HEK293 (cell line): ENCODE measurements at regions not wholly inside any gene's neighbourhood (a gene's known extent, or its start where the extent isn't known, plus 50 kb on each side); places are given as distances from the start of the nearest gene placed in this dataset.

Experiments
- CTCF ChIA-PET: fragments of 350-600 bp; formaldehyde crosslinking; extraction: SDS; loops from one replicate; lab custom pipeline; 2021; ENCODE audit warnings: antibody characterized with exemption; lab: Yijun Ruan, JAX
- POLR2A ChIA-PET: fragments of 300-600 bp; formaldehyde crosslinking; extraction: SDS; loops from one replicate; lab custom pipeline; 2020; ENCODE audit warnings: antibody characterized with exemption, inconsistent platforms; lab: Yijun Ruan, JAX
- H3K27ac ChIP-seq: fragments of 200-500 bp; sonication (Bioruptor generic); 2 replicates; pipeline ENCODE4 v1.5.1; 2014; ENCODE audit warnings: low read depth, low read length, control low read depth, inconsistent platforms; ENCODE audit errors: extremely low read depth
- H3K36me3 ChIP-seq, 2 experiments: fragments of 200-500 bp in 1 of 2; sonication (Bioruptor generic) in 1 of 2; 1 replicate in 1 of 2; 2 replicates in 1 of 2; pipeline ENCODE4 v1.5.1; 2014 to 2017; ENCODE audit warnings: inconsistent platforms in 2 of 2, low read length in 2 of 2; ENCODE audit not compliant: control insufficient read depth in 2 of 2, insufficient read depth in 1 of 2
- H3K4me1 ChIP-seq: fragments of 200-500 bp; sonication (Bioruptor generic); 2 replicates; pipeline ENCODE4 v1.5.1; 2014; ENCODE audit warnings: mild to moderate bottlenecking, low read length, inconsistent platforms; ENCODE audit not compliant: control insufficient read depth, insufficient read depth
- H3K4me3 ChIP-seq: 2 replicates; pipeline ENCODE4 v1.5.1; 2011; ENCODE audit warnings: low read depth, mild to moderate bottlenecking, control low read depth, low read length, moderate library complexity
- H3K9me3 ChIP-seq: fragments of 200-500 bp; sonication (Bioruptor generic); 2 replicates; pipeline ENCODE4 v1.5.1; 2014; ENCODE audit warnings: low read depth, low read length, inconsistent platforms; ENCODE audit not compliant: control insufficient read depth, insufficient read depth
- CTCF ChIP-seq: fragments of 450-650 bp; formaldehyde crosslinking; IDR thresholded peaks from 2 replicates; pipeline ENCODE4 v1.5.1; 2016; ENCODE audit warnings: missing biosample characterization, missing genetic modification characterization
- ELK4 ChIP-seq: IDR thresholded peaks from 2 replicates; pipeline ENCODE4 v1.6.1; 2011; ENCODE audit warnings: mild to moderate bottlenecking, low read depth, low read length, borderline replicate concordance
- GLI2 ChIP-seq: fragments of 450-650 bp; formaldehyde crosslinking; IDR thresholded peaks from 2 replicates; pipeline ENCODE4; 2017; ENCODE audit warnings: missing biosample characterization, missing genetic modification characterization, low read depth, borderline replicate concordance
- GLIS2 ChIP-seq: fragments of 450-650 bp; formaldehyde crosslinking; IDR thresholded peaks from 2 replicates; pipeline ENCODE4 v1.5.1; 2016; ENCODE audit warnings: missing biosample characterization, missing genetic modification characterization
- TRIM28 ChIP-seq: IDR thresholded peaks from 2 replicates; pipeline ENCODE4 v1.6.1; 2011; ENCODE audit warnings: low read length, control low read depth, borderline replicate concordance
- ZBTB17 ChIP-seq: fragments of 450-650 bp; formaldehyde crosslinking; IDR thresholded peaks from 2 replicates; pipeline ENCODE4 v1.5.1; 2016; ENCODE audit warnings: missing biosample characterization, missing genetic modification characterization
- ZBTB49 ChIP-seq: fragments of 450-650 bp; formaldehyde crosslinking; IDR thresholded peaks from 2 replicates; pipeline ENCODE4 v1.5.1; 2016; ENCODE audit warnings: missing biosample characterization, missing genetic modification characterization, low read depth
- ZNF10 ChIP-seq: fragments of 450-650 bp; formaldehyde crosslinking; IDR thresholded peaks from 2 replicates; pipeline ENCODE4 v1.5.1; 2017; ENCODE audit warnings: missing biosample characterization, missing genetic modification characterization
- ZNF155 ChIP-seq: fragments of 450-650 bp; formaldehyde crosslinking; IDR thresholded peaks from 2 replicates; pipeline ENCODE4 v1.5.1; 2016; ENCODE audit warnings: missing biosample characterization, missing genetic modification characterization
- ZNF174 ChIP-seq: fragments of 450-650 bp; formaldehyde crosslinking; IDR thresholded peaks from 2 replicates; pipeline ENCODE4 v1.5.0; 2017; ENCODE audit warnings: missing biosample characterization, mild to moderate bottlenecking, missing genetic modification characterization
- ZNF175 ChIP-seq: fragments of 450-650 bp; formaldehyde crosslinking; IDR thresholded peaks from 2 replicates; pipeline ENCODE4 v1.5.1; 2016; ENCODE audit warnings: missing biosample characterization, missing genetic modification characterization
- ZNF19 ChIP-seq: fragments of 450-650 bp; formaldehyde crosslinking; IDR thresholded peaks from 2 replicates; pipeline ENCODE4; 2016; ENCODE audit warnings: missing biosample characterization, missing genetic modification characterization, low read depth
- ZNF2 ChIP-seq: fragments of 450-650 bp; formaldehyde crosslinking; IDR thresholded peaks from 2 replicates; pipeline ENCODE4 v1.5.1; 2016; ENCODE audit warnings: missing biosample characterization, missing genetic modification characterization
- ZNF350 ChIP-seq: fragments of 450-650 bp; formaldehyde crosslinking; IDR thresholded peaks from 2 replicates; pipeline ENCODE4 v1.5.0; 2017; ENCODE audit warnings: missing biosample characterization, mild to moderate bottlenecking, missing genetic modification characterization
- ZNF518A ChIP-seq: fragments of 450-650 bp; formaldehyde crosslinking; conservative IDR thresholded peaks from 2 replicates; pipeline ENCODE4 v1.5.1; 2016; ENCODE audit warnings: low read depth, missing biosample characterization, missing genetic modification characterization
- ZNF596 ChIP-seq: fragments of 450-650 bp; IDR thresholded peaks from 2 replicates; pipeline ENCODE4 v1.5.0; 2018; ENCODE audit warnings: missing biosample characterization, mild to moderate bottlenecking, missing genetic modification characterization, moderate library complexity
- ZNF621 ChIP-seq: fragments of 450-650 bp; formaldehyde crosslinking; IDR thresholded peaks from 2 replicates; pipeline ENCODE4 v1.5.1; 2017; ENCODE audit warnings: missing biosample characterization, missing genetic modification characterization
- ZNF768 ChIP-seq: fragments of 450-650 bp; formaldehyde crosslinking; IDR thresholded peaks from 2 replicates; pipeline ENCODE4 v1.5.1; 2018; ENCODE audit warnings: missing biosample characterization, mild to moderate bottlenecking, missing genetic modification characterization
- ZNF785 ChIP-seq: fragments of 450-650 bp; formaldehyde crosslinking; IDR thresholded peaks from 2 replicates; pipeline ENCODE4 v1.5.1; 2016; ENCODE audit warnings: missing biosample characterization, missing genetic modification characterization

- Histone ChIP-seq H3K4me1 (no peaks in the 10 kb centered on the region), H3K27ac (no peak overlapping the region)
- TF ChIP-seq ZNF768 (tag by site-specific recombination) (no peak), ZNF621 (tag by site-specific recombination) (no peak), ZNF10 (tag by site-specific recombination) (no peak), ELK4 (no peak), TRIM28 (no peak), ZBTB49 (tag by site-specific recombination) (no peak), CTCF (tag by site-specific recombination) (no peak), ZNF350 (no peak), ZNF19 (tag by site-specific recombination) (no peak)
- TF ChIP-seq, all 188 proteins: peak for 0
- Histone ChIP-seq H3K36me3 (no peaks in the 10 kb centered on the region), H3K4me3 (no peak overlapping the region), H3K9me3 (no peaks in the 10 kb centered on the region)
- ChIA-PET POLR2A (no interaction called here), CTCF (interaction anchor here (0.5 to 1.9 kb wide), 19 partner anchors 8 to 1215 kb away, joined by 3 to 9 read pairs (median 4); no protein-coding TSS in a partner anchor)
Observed at GRCh38 chr11:34565417-34566207, 52.0 kb upstream of the ELF5 start.

- Histone ChIP-seq H3K4me3 (no peak overlapping the region), H3K27ac (no peak overlapping the region), H3K4me1 (no peaks in the 10 kb centered on the region)
- POLR2A ChIA-PET, result no interaction called here
- TF ChIP-seq GLI2 (tag by site-specific recombination) (no peak), ZNF175 (tag by site-specific recombination) (no peak), ZNF596 (no peak), ZNF785 (no peak), ZNF518A (tag by site-specific recombination) (no peak), GLIS2 (no peak), ZNF2 (tag by site-specific recombination) (no peak), ZBTB17 (no peak), ZNF155 (tag by site-specific recombination) (no peak), ZNF174 (tag by site-specific recombination) (no peak)
- TF ChIP-seq, all 188 proteins: peak for 0
- Histone ChIP-seq H3K9me3 (no peaks in the 10 kb centered on the region), H3K36me3 (no peaks in the 10 kb centered on the region)
- CTCF ChIA-PET, result interaction anchor here (0.5 to 1.1 kb wide), 10 partner anchors 9 to 367 kb away, joined by 3 to 5 read pairs (median 4); no protein-coding TSS in a partner anchor
Observed at GRCh38 chr11:34566208-34566551, 52.6 kb upstream of the ELF5 start.
